Endothelial cell of umbilical vein (primary cell): ENCODE measurements at regions not wholly inside any gene's neighbourhood (a gene's known extent, or its start where the extent isn't known, plus 50 kb on each side); places are given as distances from the start of the nearest gene placed in this dataset.

Experiments used
- BruUV-seq: library from RNA; stranded (reverse); fragments of 400-500 nt; replicated peaks from 2 replicates; lab custom pipeline; 2021; lab: Mats Ljungman, UMichigan
- CTCF ChIA-PET: fragments of 300-600, 350-600 bp; sonication (Branson Sonifier 250); formaldehyde crosslinking; loops from one replicate; lab custom pipeline; 2021; ENCODE audit warnings: antibody characterized with exemption, inconsistent platforms; lab: Charles Lee
- POLR2A ChIA-PET: fragments of 300-600, 350-600 bp; sonication (Branson Sonifier 250); formaldehyde crosslinking; loops from one replicate; lab custom pipeline; 2021; ENCODE audit warnings: antibody characterized with exemption, inconsistent platforms; lab: Charles Lee
- DNase-seq: peaks from one replicate; pipeline ENCODE4 v3.0.0-alpha.2; 2011; ENCODE audit warnings: low read depth, low spot score
- FAIRE-seq: peaks from 2 replicates; lab custom pipeline; 2011; peaks lifted over from hg19 to GRCh38; lab: Jason Lieb, UNC
- H2AFZ ChIP-seq: 2 replicates; pipeline ENCODE4 v1.6.0; 2012; ENCODE audit warnings: low read depth, low read length, control low read depth, inconsistent platforms
- H3K27ac ChIP-seq: 2 replicates; pipeline ENCODE4 v1.5.1; 2011; ENCODE audit warnings: low read depth, mild to moderate bottlenecking, control low read depth, low read length, moderate library complexity; ENCODE audit not compliant: insufficient read depth
- H3K27me3 ChIP-seq, 2 experiments: 2 replicates each; pipeline versions ENCODE4 v1.6.0 to v1.6.1; 2011; ENCODE audit warnings: low read length in 2 of 2, mixed read lengths in 1 of 2; ENCODE audit not compliant: control insufficient read depth in 2 of 2, insufficient read depth in 2 of 2
- H3K36me3 ChIP-seq, 2 experiments: 2 replicates in 1 of 2; 3 replicates in 1 of 2; pipeline ENCODE4 v1.5.1; 2011; ENCODE audit warnings: low read length in 2 of 2, mild to moderate bottlenecking in 1 of 2, moderate library complexity in 1 of 2; ENCODE audit not compliant: control insufficient read depth in 2 of 2, insufficient read depth in 2 of 2; ENCODE audit errors: extremely low read depth in 1 of 2
- H3K4me1 ChIP-seq: 3 replicates; pipeline ENCODE4 v1.5.1; 2011; ENCODE audit warnings: mild to moderate bottlenecking, low read length; ENCODE audit not compliant: control insufficient read depth, insufficient read depth; ENCODE audit errors: extremely low read depth
- H3K4me2 ChIP-seq: 2 replicates; pipeline ENCODE4 v1.6.1; 2011; ENCODE audit warnings: low read length, control low read depth, mixed read lengths; ENCODE audit not compliant: insufficient read depth
- H3K4me3 ChIP-seq, 3 experiments: fragments of 200-600 bp in 1 of 3; sonication (generic), shearing (Covaris generic) in 1 of 3; replicated peaks in 1 of 3; 2 replicates each; pipeline ENCODE4 v1.5.1; 2011 to 2016; ENCODE audit warnings: control low read depth in 3 of 3, low read length in 3 of 3, mild to moderate bottlenecking in 2 of 3, inconsistent platforms in 1 of 3, low read depth in 1 of 3, moderate library complexity in 1 of 3; ENCODE audit not compliant: insufficient read depth in 1 of 3
- H3K79me2 ChIP-seq: 2 replicates; pipeline ENCODE4 v1.6.0; 2012; ENCODE audit warnings: low read length, inconsistent platforms; ENCODE audit not compliant: control insufficient read depth, insufficient read depth
- H3K9ac ChIP-seq: replicated peaks from 2 replicates; pipeline ENCODE3; 2011; ENCODE audit warnings: low read length, control low read depth; ENCODE audit not compliant: insufficient read depth; ENCODE audit errors: extremely low read depth
- H3K9me1 ChIP-seq: replicated peaks from 3 replicates; pipeline ENCODE4 v1.6.0; 2011; ENCODE audit warnings: mild to moderate bottlenecking, low read length; ENCODE audit not compliant: control insufficient read depth, insufficient read depth; ENCODE audit errors: extremely low read depth
- H3K9me3 ChIP-seq: replicated peaks from 2 replicates; pipeline ENCODE4 v1.5.1; 2012; ENCODE audit warnings: low read length, inconsistent platforms; ENCODE audit not compliant: control insufficient read depth, insufficient read depth
- H4K20me1 ChIP-seq: replicated peaks from 2 replicates; pipeline ENCODE3; 2011; ENCODE audit warnings: mild to moderate bottlenecking, low read length; ENCODE audit not compliant: control insufficient read depth, insufficient read depth; ENCODE audit errors: extremely low read depth
- CTCF ChIP-seq, 2 donors: IDR thresholded peaks; 1 replicate in 1 of 2; 2 replicates in 1 of 2; pipeline ENCODE4 v1.5.1; 2011; ENCODE audit warnings: low read length in 2 of 2, mild to moderate bottlenecking in 2 of 2, moderate library complexity in 2 of 2, control low read depth in 1 of 2, inconsistent platforms in 1 of 2, low read depth in 1 of 2; ENCODE audit not compliant: insufficient read depth in 1 of 2; ENCODE audit errors: extremely low read depth in 1 of 2
- EZH2 ChIP-seq: IDR thresholded peaks from 2 replicates; pipeline ENCODE4 v1.6.1; 2012; ENCODE audit warnings: borderline replicate concordance, low read depth, mild to moderate bottlenecking, moderate library complexity, low read length, inconsistent platforms; ENCODE audit not compliant: severe bottlenecking
- FOS ChIP-seq: IDR thresholded peaks from 2 replicates; pipeline ENCODE4 v1.6.1; 2011; ENCODE audit warnings: mild to moderate bottlenecking, low read length, moderate library complexity, borderline replicate concordance; ENCODE audit not compliant: insufficient read depth
- GATA2 ChIP-seq: IDR thresholded peaks from 2 replicates; pipeline ENCODE4 v1.7.0; 2011; ENCODE audit warnings: low read depth, mild to moderate bottlenecking, moderate library complexity, mixed read lengths, low read length; ENCODE audit not compliant: insufficient read length, insufficient read depth
- JUN ChIP-seq: IDR thresholded peaks from 2 replicates; pipeline ENCODE4 v1.6.1; 2011; ENCODE audit warnings: borderline replicate concordance, low read depth; ENCODE audit not compliant: insufficient read length, insufficient read depth
- MAX ChIP-seq: IDR thresholded peaks from 2 replicates; pipeline ENCODE4 v1.6.1; 2011; ENCODE audit not compliant: insufficient read depth, insufficient read length
- MYC ChIP-seq: IDR thresholded peaks from one replicate; pipeline ENCODE4 v1.6.1; 2011; ENCODE audit warnings: mild to moderate bottlenecking, low read depth, low read length
- POLR2A ChIP-seq: IDR thresholded peaks from 2 replicates; pipeline ENCODE4 v1.6.1; 2012; ENCODE audit warnings: low read depth, mild to moderate bottlenecking, control low read depth, low read length
- POLR2AphosphoS5 ChIP-seq: IDR thresholded peaks from 2 replicates; pipeline ENCODE4 v1.6.1; 2012; ENCODE audit warnings: low read depth, mild to moderate bottlenecking, control low read depth, low read length, moderate library complexity; ENCODE audit not compliant: insufficient read depth
- dilution Hi-C: fragments of 300-500 bp; cut with MboI; formaldehyde crosslinking; loops from one replicate; pipeline ENCODE4 v1.15.0; 2019; ENCODE audit warnings: low sequenced_read_pairs; ENCODE audit not compliant: extremely low pct_ligation_motif_present
- intact Hi-C: fragments of 100-400 bp; cut with micrococcal nuclease; formaldehyde crosslinking; loops from one replicate; pipeline ENCODE4 v1.10.0; 2022

GRCh38 chr5:2948875-2949274 lies 197.4 kb upstream of the IRX2 start:
- Histone ChIP-seq H3K27me3 (no peaks in the 10 kb centered on the region), H4K20me1 (no peaks in the 10 kb centered on the region), H3K36me3 (no peaks in the 10 kb centered on the region), H3K4me2 (no peak overlapping the region), H3K9ac (no peak overlapping the region), H3K9me3 (no peaks in the 10 kb centered on the region), H3K27ac (no peak overlapping the region), H3K4me3 (no peak overlapping the region), H3K4me1 (no peaks in the 10 kb centered on the region), H3K9me1 (no peaks in the 10 kb centered on the region), H3K79me2 (no peaks in the 10 kb centered on the region), H2AFZ (no peak overlapping the region)
- FAIRE-seq (no peak), DNase-seq (no peak)
- dilution Hi-C loops (no loop called here), intact Hi-C loops (no loop called here)
- CTCF ChIA-PET = no interaction called here
- TF ChIP-seq MAX (no peak), EZH2 (no peak), POLR2A (no peak), CTCF (IDR thresholded peaks at IDR 0.05; ENCODE audit: extremely low read depth in 1 of 2, insufficient read depth in 1 of 2, low read depth in 1 of 2, low read length in 2 of 2) (no peak), FOS (no peak), GATA2 (no peak), MYC (no peak), POLR2AphosphoS5 (no peak), JUN (no peak)
- POLR2A ChIA-PET = no interaction called here
- no TSS peak for BruUV-seq
